ENCODE measurements at regions not wholly inside any gene's neighbourhood (a gene's known extent, or its start where the extent isn't known, plus 50 kb on each side); places are given as distances from the start of the nearest gene placed in this dataset.

- in situ Hi-C loops (cut with MboI), result no loop called here
- Histone ChIP-seq H3K36me3 (ENCODE audit: control insufficient read depth, insufficient read depth, low read length) (no peaks in the 10 kb centered on the region), H2AFZ (ENCODE audit: low read depth, low read length) (no peak overlapping the region), H4K20me1 (replicated peaks; ENCODE audit: control insufficient read depth, insufficient read depth, low read length) (no peaks in the 10 kb centered on the region), H3K9ac (ENCODE audit: insufficient read depth in 1 of 2, low read depth in 2 of 2, low read length in 2 of 2) (no peak overlapping the region), H3K4me2 (ENCODE audit: insufficient read depth, low read length) (no peak overlapping the region), H3K27me3 (ENCODE audit: control insufficient read depth in 2 of 2, insufficient read depth in 2 of 2, low read length in 2 of 2) (no peaks in the 10 kb centered on the region), H3K9me1 (ENCODE audit: control insufficient read depth, insufficient read depth, low read length) (no peaks in the 10 kb centered on the region), H3K4me3 (no peak overlapping the region), H3K9me3 (replicated peaks; ENCODE audit: control insufficient read depth, insufficient read depth, low read depth, low read length) (no peaks in the 10 kb centered on the region), H3K79me2 (ENCODE audit: control insufficient read depth, insufficient read depth, low read length) (no peaks in the 10 kb centered on the region), H3K4me1 (replicated peaks in 1 of 2; ENCODE audit: control insufficient read depth in 2 of 2, insufficient read depth in 2 of 2, low read length in 2 of 2) (no peaks in the 10 kb centered on the region), H3K27ac (ENCODE audit: extremely low read depth, low read depth, low read length) (no peak overlapping the region)
- ChIA-PET CTCF (ENCODE audit: low intra/inter-chr PET ratio) (no interaction called here), POLR2A (no interaction called here)
- FAIRE-seq, result no peak
- ATAC-seq, result no peak
- WGBS (ENCODE audit: insufficient coverage, low coverage, missing lambda C conversion rate), result 0% methylated on average over 10 of the region's 10 CpGs
- no peak for TF ChIP-seq ZNF384 (IDR thresholded peaks at IDR 0.05; ENCODE audit: low read depth, low read length)
- TF ChIP-seq RBM22 (IDR thresholded peaks at IDR 0.05; ENCODE audit: low read depth, low read length, poor library complexity, severe bottlenecking), result no peak
- TF ChIP-seq MEF2D (tag; conservative IDR thresholded peaks at IDR 0.05; ENCODE audit: low read depth), result no peak
- TF ChIP-seq KLF10 (CRISPR knock-in tag; IDR thresholded peaks at IDR 0.05), result no peak
- no peak for TF ChIP-seq NCOA1 (IDR thresholded peaks at IDR 0.05; ENCODE audit: low read depth)
- no peak for TF ChIP-seq NFE2 (IDR thresholded peaks at IDR 0.05; ENCODE audit: low read depth)
- no peak for TF ChIP-seq ZNF740 (CRISPR knock-in tag; IDR thresholded peaks at IDR 0.05)
- TF ChIP-seq ZNF740 (tag; IDR thresholded peaks at IDR 0.05), result no peak
- TF ChIP-seq MTA3 (IDR thresholded peaks at IDR 0.05; ENCODE audit: borderline replicate concordance), result no peak
- TF ChIP-seq PHF8 (IDR thresholded peaks at IDR 0.05; ENCODE audit: borderline replicate concordance, low read length), result no peak
- TF ChIP-seq RAD51 (IDR thresholded peaks at IDR 0.05; ENCODE audit: borderline replicate concordance, low read depth), result no peak
- TF ChIP-seq ZNF41 (CRISPR knock-in tag; conservative IDR thresholded peaks at IDR 0.05), result no peak
- TF ChIP-seq YY1 (IDR thresholded peaks at IDR 0.05; ENCODE audit: borderline replicate concordance in 1 of 3, control insufficient read depth in 1 of 3, extremely low read depth in 1 of 3, insufficient read depth in 3 of 3, insufficient read length in 1 of 3, insufficient replicate concordance in 2 of 3, low read depth in 1 of 3, low read length in 2 of 3), result no peak
- BruUV-seq (replicated peaks), result no TSS peak
- intact Hi-C loops (cut with micrococcal nuclease), result no loop called here
- DNase-seq (ENCODE audit: extremely low read depth in 1 of 4, low spot score in 3 of 4), result no peak
Measured at GRCh38 chr3:53957831-53958230, 66.2 kb upstream of the SELENOK start.

Measured in K562 (cell line).